ENCODE measurements at regions not wholly inside any gene's neighbourhood (a gene's known extent, or its start where the extent isn't known, plus 50 kb on each side); places are given as distances from the start of the nearest gene placed in this dataset.

DNA sequence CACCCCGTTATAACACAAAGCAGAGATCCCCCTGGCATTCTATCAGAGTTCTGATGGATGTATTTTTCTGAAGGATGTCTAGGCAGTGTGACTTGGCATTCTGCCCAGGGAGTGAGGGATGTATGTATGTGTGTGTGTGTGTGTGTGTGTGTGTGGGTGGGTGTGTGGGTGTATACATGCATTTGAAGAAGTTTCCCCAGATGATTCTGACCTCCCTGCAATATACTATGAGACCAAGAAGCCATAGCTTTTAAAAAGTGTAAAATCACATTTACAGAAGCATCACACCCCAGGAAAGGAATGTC, 59.7 kb upstream of the NAP1L1 start:
- TF ChIP-seq, protein P1, sequence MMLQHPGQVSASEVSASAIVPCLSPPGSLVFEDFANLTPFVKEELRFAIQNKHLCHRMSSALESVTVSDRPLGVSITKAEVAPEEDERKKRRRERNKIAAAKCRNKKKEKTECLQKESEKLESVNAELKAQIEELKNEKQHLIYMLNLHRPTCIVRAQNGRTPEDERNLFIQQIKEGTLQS (CRISPR knock-in tag; IDR thresholded peaks at IDR 0.05) = no peak
- TF ChIP-seq, protein P2, sequence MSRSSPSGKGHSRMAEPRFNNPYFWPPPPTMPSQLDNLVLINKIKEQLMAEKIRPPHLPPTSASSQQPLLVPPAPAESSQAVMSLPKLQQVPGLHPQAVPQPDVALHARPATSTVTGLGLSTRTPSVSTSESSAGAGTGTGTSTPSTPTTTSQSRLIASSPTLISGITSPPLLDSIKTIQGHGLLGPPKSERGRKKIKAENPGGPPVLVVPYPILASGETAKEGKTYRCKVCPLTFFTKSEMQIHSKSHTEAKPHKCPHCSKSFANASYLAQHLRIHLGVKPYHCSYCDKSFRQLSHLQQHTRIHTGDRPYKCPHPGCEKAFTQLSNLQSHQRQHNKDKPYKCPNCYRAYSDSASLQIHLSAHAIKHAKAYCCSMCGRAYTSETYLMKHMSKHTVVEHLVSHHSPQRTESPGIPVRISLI (CRISPR knock-in tag; IDR thresholded peaks at IDR 0.05; ENCODE audit: borderline replicate concordance) = no peak
- no peak for TF ChIP-seq TCF7L2 (IDR thresholded peaks at IDR 0.05; ENCODE audit: low read depth, low read length)
